Transverse colon (tissue), 1 donor: ENCODE measurements at regions not wholly inside any gene's neighbourhood (a gene's known extent, or its start where the extent isn't known, plus 50 kb on each side); places are given as distances from the start of the nearest gene placed in this dataset.

ENCODE experiments used
- EP300 ChIP-seq: sonication (generic); formaldehyde crosslinking; IDR thresholded peaks from one replicate; pipeline ENCODE4 v1.6.1; 2017; ENCODE audit warnings: antibody characterized with exemption, low read depth
- POLR2A ChIP-seq: fragments of 450-650 bp; IDR thresholded peaks from one replicate; pipeline ENCODE4 v1.6.1; 2016; ENCODE audit warnings: antibody characterized with exemption, mild to moderate bottlenecking, moderate library complexity

- TF ChIP-seq EP300: no peak
- TF ChIP-seq POLR2A: no peak
Measured at GRCh38 chr14:46215801-46216200, 435.8 kb downstream of the RPL10L start.
